ENCODE measurements at regions not wholly inside any gene's neighbourhood (a gene's known extent, or its start where the extent isn't known, plus 50 kb on each side); places are given as distances from the start of the nearest gene placed in this dataset.

- Histone ChIP-seq H2BK5ac (ENCODE audit: low read depth, low read length, poor library complexity, severe bottlenecking) (no peak overlapping the region), H3K79me1 (ENCODE audit: low read depth in 1 of 2, low read length in 2 of 2) (no peaks in the 10 kb centered on the region), H4K20me1 (ENCODE audit: insufficient read depth, low read length) (no peaks in the 10 kb centered on the region), H3K27me3 (ENCODE audit: control insufficient read depth, insufficient read depth, low read length) (no peaks in the 10 kb centered on the region), H3K9me3 (ENCODE audit: control insufficient read depth, insufficient read depth, low read length) (peaks cover 3% of the 10 kb centered on the region; the same call in 1 of the 2 replicates), H4K5ac (ENCODE audit: low read depth, low read length) (no peak overlapping the region), H2AFZ (replicated peaks; ENCODE audit: low read length, poor library complexity) (no peak overlapping the region), H2BK20ac (ENCODE audit: low read depth, low read length) (no peak overlapping the region), H3K14ac (replicated peaks; ENCODE audit: low read depth, low read length) (no peak overlapping the region), H4K8ac (ENCODE audit: low read depth in 2 of 2, low read length in 2 of 2) (peak overlapping the region in 1 of 2 experiments; percentile 63; a peak in 1 of 4 replicates), H3K27ac (ENCODE audit: insufficient read depth, low read length) (no peak overlapping the region), H3K4me3 (ENCODE audit: insufficient read depth, low read depth, low read length) (no peak overlapping the region), H3K18ac (ENCODE audit: low read depth, low read length) (no peak overlapping the region), H3K36me3 (ENCODE audit: control insufficient read depth, insufficient read depth, low read length) (no peaks in the 10 kb centered on the region), H2BK15ac (ENCODE audit: low read depth, low read length) (no peak overlapping the region), H3K56ac (ENCODE audit: extremely low read depth, insufficient read depth, low read length) (no peak overlapping the region), H3K4me2 (ENCODE audit: low read depth, low read length) (no peak overlapping the region), H4K91ac (ENCODE audit: insufficient read depth, low read depth, low read length) (no peak overlapping the region), H3K9me1 (ENCODE audit: insufficient read depth, low read length) (no peaks in the 10 kb centered on the region), H2AK9ac (replicated peaks; ENCODE audit: low read depth, low read length, poor library complexity) (no peak overlapping the region), H3K4me1 (ENCODE audit: control insufficient read depth, insufficient read depth, low read length) (peaks cover 3% of the 10 kb centered on the region; the same call in 1 of the 2 replicates), H3K4ac (ENCODE audit: low read depth, low read length) (peak overlapping the region; percentile 35; the same call in 1 of the 2 replicates), H2BK120ac (ENCODE audit: low read depth, low read length) (peak overlapping the region; percentile 57; the same call in 1 of the 2 replicates), H2AK5ac (ENCODE audit: low read depth, low read length) (no peak overlapping the region), H3K9ac (ENCODE audit: low read depth, low read length) (no peak overlapping the region), H3K23ac (ENCODE audit: low read depth, low read length) (no peak overlapping the region)
- no CpG with 5 or more reads among the region's 6 CpGs for whole genome bisulfite sequencing, 2 experiments (ENCODE audit: extremely low coverage in 2 of 2, insufficient read length in 1 of 2)
- no peak for ATAC-seq (ENCODE audit: low read depth)
- DNase-seq: no peak
- TF ChIP-seq, protein P1, sequence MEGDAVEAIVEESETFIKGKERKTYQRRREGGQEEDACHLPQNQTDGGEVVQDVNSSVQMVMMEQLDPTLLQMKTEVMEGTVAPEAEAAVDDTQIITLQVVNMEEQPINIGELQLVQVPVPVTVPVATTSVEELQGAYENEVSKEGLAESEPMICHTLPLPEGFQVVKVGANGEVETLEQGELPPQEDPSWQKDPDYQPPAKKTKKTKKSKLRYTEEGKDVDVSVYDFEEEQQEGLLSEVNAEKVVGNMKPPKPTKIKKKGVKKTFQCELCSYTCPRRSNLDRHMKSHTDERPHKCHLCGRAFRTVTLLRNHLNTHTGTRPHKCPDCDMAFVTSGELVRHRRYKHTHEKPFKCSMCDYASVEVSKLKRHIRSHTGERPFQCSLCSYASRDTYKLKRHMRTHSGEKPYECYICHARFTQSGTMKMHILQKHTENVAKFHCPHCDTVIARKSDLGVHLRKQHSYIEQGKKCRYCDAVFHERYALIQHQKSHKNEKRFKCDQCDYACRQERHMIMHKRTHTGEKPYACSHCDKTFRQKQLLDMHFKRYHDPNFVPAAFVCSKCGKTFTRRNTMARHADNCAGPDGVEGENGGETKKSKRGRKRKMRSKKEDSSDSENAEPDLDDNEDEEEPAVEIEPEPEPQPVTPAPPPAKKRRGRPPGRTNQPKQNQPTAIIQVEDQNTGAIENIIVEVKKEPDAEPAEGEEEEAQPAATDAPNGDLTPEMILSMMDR (conservative IDR thresholded peaks at IDR 0.05; ENCODE audit: low read depth, low read length): no peak
- TF ChIP-seq CHD1 (IDR thresholded peaks at IDR 0.05; ENCODE audit: low read depth, low read length): no peak
- BruUV-seq (replicated peaks): no TSS peak
- in situ Hi-C loops (cut with MboI; ENCODE audit: low sequenced_read_pairs): no loop called here
- POLR2A ChIA-PET (ENCODE audit: unreplicated experiment): no interaction called here
- intact Hi-C loops (cut with micrococcal nuclease): no loop called here
- CTCF ChIA-PET: no interaction called here
- dilution Hi-C loops (cut with HindIII; ENCODE audit: low sequenced_read_pairs, unreplicated experiment): no loop called here
These were observed 50.0 kb upstream of the CORO2B start for GRCh38 chr15:68528626-68529290.

Data from IMR-90 (cell line).